ENCODE measurements at regions not wholly inside any gene's neighbourhood (a gene's known extent, or its start where the extent isn't known, plus 50 kb on each side); places are given as distances from the start of the nearest gene placed in this dataset.
"Not testable (repeated sequence)": the region's sequence is repeated elsewhere in the genome, so short reads cannot be mapped to it uniquely, and the experiment has no call there.

DNA sequence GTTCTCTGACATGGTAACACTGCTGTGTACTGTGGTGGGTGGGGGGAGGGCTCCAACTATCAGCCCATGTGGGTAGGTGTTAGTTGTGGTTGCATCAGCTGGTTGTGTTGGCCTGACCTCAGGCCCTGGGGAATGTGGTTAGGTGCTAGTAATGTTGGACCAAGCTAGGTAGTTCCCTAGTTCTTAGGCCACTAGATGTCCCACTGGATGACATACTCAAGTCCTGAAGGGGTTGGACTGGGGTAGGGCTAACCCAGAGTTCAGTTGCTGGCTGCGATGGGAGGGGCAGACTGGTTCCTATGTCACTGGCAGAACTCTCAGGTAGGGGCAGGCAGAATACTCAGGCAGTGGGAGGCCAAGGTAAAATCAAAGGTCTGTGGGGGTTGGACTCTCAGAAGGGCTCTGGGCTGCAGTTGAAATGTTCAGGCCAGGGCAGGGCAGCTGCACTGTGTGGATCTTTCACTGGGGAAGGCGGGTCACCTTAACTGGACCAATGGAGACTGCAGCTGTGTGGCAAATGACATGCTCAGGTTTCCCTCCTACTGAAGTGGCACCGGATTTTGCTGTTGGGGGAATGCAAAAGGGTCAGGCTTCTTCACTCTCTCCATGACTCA lies 870.7 kb downstream of the LRRIQ3 start:
- TF ChIP-seq, protein P1, sequence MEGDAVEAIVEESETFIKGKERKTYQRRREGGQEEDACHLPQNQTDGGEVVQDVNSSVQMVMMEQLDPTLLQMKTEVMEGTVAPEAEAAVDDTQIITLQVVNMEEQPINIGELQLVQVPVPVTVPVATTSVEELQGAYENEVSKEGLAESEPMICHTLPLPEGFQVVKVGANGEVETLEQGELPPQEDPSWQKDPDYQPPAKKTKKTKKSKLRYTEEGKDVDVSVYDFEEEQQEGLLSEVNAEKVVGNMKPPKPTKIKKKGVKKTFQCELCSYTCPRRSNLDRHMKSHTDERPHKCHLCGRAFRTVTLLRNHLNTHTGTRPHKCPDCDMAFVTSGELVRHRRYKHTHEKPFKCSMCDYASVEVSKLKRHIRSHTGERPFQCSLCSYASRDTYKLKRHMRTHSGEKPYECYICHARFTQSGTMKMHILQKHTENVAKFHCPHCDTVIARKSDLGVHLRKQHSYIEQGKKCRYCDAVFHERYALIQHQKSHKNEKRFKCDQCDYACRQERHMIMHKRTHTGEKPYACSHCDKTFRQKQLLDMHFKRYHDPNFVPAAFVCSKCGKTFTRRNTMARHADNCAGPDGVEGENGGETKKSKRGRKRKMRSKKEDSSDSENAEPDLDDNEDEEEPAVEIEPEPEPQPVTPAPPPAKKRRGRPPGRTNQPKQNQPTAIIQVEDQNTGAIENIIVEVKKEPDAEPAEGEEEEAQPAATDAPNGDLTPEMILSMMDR (IDR thresholded peaks at IDR 0.05; ENCODE audit: control extremely low read depth, extremely low read depth, low read depth, missing control alignments) = no peak
- ChIA-PET POLR2A (no interaction called here), CTCF (no interaction called here)
- no peak for DNase-seq (ENCODE audit: extremely low spot score)

DNA sequence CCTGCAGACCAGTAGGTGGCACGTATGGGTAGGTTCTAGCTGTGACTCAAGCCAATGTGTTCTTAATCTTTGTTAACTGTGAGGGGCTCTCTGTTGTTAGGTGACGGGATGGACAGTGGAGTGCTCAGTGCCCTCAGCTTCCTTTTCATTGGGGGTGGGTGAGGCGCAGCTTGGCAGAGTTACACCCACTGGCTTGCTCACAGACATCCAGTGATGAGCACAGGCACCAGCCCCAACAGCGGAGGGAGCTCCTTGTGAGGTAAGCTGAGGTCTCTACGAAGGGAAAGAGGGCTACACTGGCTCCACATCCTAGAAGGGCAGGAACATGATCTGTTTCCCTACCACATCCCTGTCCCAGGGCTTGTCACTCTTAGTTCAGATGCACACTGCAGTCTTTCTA lies 871.3 kb downstream of the LRRIQ3 start:
- ChIA-PET CTCF (no interaction called here), POLR2A (no interaction called here)
- no peak for DNase-seq (ENCODE audit: extremely low spot score)

DNA sequence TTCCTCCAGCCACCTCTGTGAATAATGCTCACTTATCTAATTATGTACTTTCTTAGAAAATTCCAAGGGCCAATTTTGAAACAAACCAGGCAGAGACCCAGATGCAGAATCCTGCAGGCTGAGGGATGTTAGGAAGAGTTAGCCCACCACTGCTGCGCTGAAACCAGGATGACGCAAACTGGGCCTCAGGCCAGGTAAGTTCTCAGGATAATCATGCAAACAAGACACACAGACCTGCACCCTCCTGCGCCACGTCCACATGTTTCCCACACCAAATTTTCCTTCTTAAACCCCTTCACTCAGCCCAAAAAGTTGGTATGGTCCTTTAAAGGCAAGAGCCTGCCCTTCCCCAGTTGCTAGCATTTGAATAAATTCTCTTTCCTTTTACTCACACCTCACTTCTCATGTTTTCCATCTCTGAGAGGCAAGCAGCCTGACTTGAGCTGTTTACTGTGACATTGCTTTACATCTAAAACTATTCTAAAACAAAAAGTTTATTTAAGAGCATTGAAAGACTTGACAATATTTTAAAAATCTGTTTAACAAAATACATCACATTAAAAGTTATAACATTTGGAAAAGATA lies 887.1 kb downstream of the LRRIQ3 start:
- POLR2A ChIA-PET = no interaction called here
- CTCF ChIA-PET = no interaction called here
- TF ChIP-seq, protein P1 (IDR thresholded peaks at IDR 0.05; ENCODE audit: control extremely low read depth, extremely low read depth, low read depth, missing control alignments) = no peak
- DNase-seq (ENCODE audit: extremely low spot score) = no peak

More for the DNA sequence above, 871.3 kb downstream of the LRRIQ3 start:
- TF ChIP-seq, protein P1 (IDR thresholded peaks at IDR 0.05; ENCODE audit: control extremely low read depth, extremely low read depth, low read depth, missing control alignments) = no peak

DNA sequence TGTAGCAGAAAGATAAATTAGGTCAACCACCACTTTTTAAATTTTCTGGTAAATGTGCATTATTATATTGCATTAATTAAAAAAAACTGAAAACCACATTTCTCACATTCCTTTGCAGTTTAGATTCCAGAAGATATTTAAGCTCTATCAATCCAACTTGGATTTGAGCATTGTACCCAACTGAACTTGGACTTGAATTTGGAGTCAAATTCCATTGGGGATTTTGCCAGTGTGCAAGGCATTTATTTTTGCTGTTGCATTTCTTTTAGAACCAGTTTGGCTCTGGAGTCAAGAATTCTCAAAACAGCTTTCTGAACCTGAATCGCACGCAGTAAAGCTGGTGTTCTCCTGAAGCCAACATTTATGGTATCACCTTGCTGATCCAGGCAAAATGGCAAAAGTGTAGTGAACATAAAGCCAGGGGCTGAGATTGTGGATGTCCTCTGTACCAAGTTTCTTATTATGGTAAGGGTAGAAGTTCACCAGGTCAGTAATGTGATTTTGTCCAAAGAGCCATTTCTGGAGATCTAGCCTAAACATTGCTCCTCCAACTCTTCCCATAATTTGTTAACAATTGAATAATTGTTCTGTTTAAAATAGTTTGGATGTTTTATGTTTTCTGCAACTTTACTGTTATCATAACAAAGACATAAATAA lies 890.9 kb downstream of the LRRIQ3 start:
- CTCF ChIA-PET = no interaction called here
- TF ChIP-seq, protein P1 (IDR thresholded peaks at IDR 0.05; ENCODE audit: control extremely low read depth, extremely low read depth, low read depth, missing control alignments) = no peak
- POLR2A ChIA-PET = no interaction called here
- DNase-seq (ENCODE audit: extremely low spot score) = no peak

DNA sequence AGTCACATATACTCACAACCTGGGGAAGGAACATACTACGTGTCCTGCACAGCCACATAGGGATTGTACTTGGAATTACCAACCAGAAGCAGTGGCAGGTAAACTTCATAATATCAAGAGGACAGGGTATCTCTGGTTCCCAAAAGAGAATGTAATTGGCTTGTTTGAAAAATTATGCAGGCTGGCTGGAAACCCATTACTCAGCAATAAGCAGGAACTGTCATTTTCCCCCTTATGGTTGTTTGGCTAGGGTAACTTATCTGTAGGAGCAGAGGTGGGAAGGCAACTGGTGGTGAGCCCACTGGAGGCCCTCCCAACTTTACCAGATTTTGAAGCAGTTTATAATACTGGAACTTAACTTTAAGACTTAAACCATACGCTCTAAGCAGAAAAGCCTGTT lies 924.1 kb downstream of the LRRIQ3 start:
- CTCF ChIA-PET = no interaction called here
- DNase-seq (ENCODE audit: extremely low spot score) = no peak
- TF ChIP-seq, protein P1 (IDR thresholded peaks at IDR 0.05; ENCODE audit: control extremely low read depth, extremely low read depth, low read depth, missing control alignments) = no peak
- POLR2A ChIA-PET = no interaction called here

DNA sequence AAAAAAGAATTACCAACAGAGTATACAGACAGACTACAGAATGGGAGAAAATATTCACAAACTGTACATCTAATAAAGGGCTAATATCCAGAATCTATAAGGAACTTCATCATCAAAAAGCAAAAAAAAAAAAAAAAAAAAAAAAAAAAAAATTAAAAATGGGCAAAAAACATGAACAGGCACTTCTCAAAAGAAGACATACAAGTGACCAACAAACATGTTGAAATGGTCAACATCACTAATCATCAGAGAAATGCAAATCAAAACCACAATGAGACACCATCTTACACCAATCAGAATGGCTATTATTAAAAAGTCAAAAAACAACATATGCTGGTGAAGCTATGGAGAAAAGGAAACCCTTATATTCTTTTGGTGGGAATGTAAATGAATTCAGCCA lies 952.8 kb downstream of the LRRIQ3 start:
- CTCF ChIA-PET = interaction anchor here (1.0 kb wide), 1 partner anchor 9 kb away, joined by 3 read pairs; no protein-coding TSS in a partner anchor
- DNase-seq (ENCODE audit: extremely low spot score); POLR2A ChIA-PET: not testable (repeated sequence)

DNA sequence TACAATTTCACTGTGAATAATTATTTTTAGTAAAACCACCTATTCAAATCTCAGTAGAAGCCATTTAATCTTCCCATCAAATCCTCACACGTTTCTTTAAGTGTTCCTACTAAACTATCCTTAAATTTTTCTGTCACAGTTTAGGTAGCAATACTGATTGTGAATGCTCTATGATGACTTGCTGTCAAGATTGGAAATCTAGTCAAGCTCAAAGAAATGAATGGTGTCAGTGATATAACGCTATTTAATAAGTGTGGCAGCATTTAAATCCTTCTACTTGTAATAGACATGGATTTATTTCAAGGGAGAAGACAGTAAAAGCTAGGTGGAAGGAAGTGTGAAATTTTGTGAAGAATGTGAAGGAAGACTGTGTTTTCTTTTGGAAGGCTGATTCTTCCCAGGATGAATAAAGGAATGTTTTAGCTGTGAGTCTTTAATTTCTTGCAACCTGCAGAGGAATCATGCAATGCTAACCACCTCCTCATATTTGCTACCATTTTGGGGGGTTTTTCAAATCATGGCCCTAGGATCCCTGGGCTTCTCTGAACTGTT lies 936.7 kb upstream of the NEGR1 start:
- CTCF ChIA-PET = interaction anchor here (1.1 kb wide), 1 partner anchor 9 kb away, joined by 3 read pairs; no protein-coding TSS in a partner anchor
- POLR2A ChIA-PET = no interaction called here
- DNase-seq (ENCODE audit: extremely low spot score) = no peak
- TF ChIP-seq, protein P1 (IDR thresholded peaks at IDR 0.05; ENCODE audit: control extremely low read depth, extremely low read depth, low read depth, missing control alignments) = no peak

Measured in GM10248 (cell line).